CD4-positive, CD25-positive, alpha-beta regulatory T cell (primary cell): ENCODE measurements at regions not wholly inside any gene's neighbourhood (a gene's known extent, or its start where the extent isn't known, plus 50 kb on each side); places are given as distances from the start of the nearest gene placed in this dataset.

Experiments
- ATAC-seq, 2 donors: fragments of 150-1000 bp; cut with Tn5 transposase; one replicate each; pipeline ENCODE4 v1.10.0; 2021; ENCODE audit warnings: low read depth in 2 of 2, moderate number of reproducible peaks in 2 of 2, moderate library complexity in 1 of 2
- DNase-seq, 3 donors: peaks; one replicate each; pipeline versions ENCODE4 v3.0.0 to v3.0.0-alpha.2; 2012 to 2022; ENCODE audit warnings: mixed read lengths in 1 of 3
- H3K27ac ChIP-seq: one replicate; pipeline ENCODE4 v1.7.0; 2013; ENCODE audit warnings: mild to moderate bottlenecking, low read length; ENCODE audit not compliant: insufficient read depth, poor library complexity, severe bottlenecking
- H3K27me3 ChIP-seq: one replicate; pipeline ENCODE4 v1.7.0; 2013; ENCODE audit warnings: low read length; ENCODE audit not compliant: control insufficient read depth, insufficient read depth
- H3K36me3 ChIP-seq: one replicate; pipeline ENCODE4 v1.7.0; 2013; ENCODE audit warnings: mild to moderate bottlenecking, low read length, moderate library complexity; ENCODE audit not compliant: control insufficient read depth, insufficient read depth
- H3K4me1 ChIP-seq: 2 replicates; pipeline ENCODE4 v1.7.0; 2013; ENCODE audit warnings: mild to moderate bottlenecking, low read length; ENCODE audit not compliant: insufficient read depth, control insufficient read depth, poor library complexity, severe bottlenecking
- H3K4me3 ChIP-seq: one replicate; pipeline ENCODE4 v1.7.0; 2013; ENCODE audit warnings: low read depth, mild to moderate bottlenecking, low read length, moderate library complexity
- H3K9me3 ChIP-seq, 2 experiments: 1 replicate in 1 of 2; 2 replicates in 1 of 2; pipeline ENCODE4 v1.7.0; 2013; ENCODE audit warnings: low read length in 2 of 2, mild to moderate bottlenecking in 1 of 2, moderate library complexity in 1 of 2; ENCODE audit not compliant: control insufficient read depth in 2 of 2
- H3K27ac Mint-ChIP-seq, 3 donors: one replicate each; pipeline ENCODE4 v1.8.0; 2020 to 2022; ENCODE audit warnings: mild to moderate bottlenecking in 3 of 3, mixed read lengths in 3 of 3, moderate library complexity in 2 of 3
- H3K27me3 Mint-ChIP-seq: one replicate; pipeline ENCODE4 v1.8.0; 2022; ENCODE audit warnings: mild to moderate bottlenecking, mixed read lengths
- H3K36me3 Mint-ChIP-seq: one replicate; pipeline ENCODE4 v1.8.0; 2020; ENCODE audit warnings: mixed read lengths
- H3K4me1 Mint-ChIP-seq, 4 donors: one replicate each; pipeline ENCODE4 v1.8.0; 2020 to 2022; ENCODE audit warnings: mixed read lengths in 4 of 4, mild to moderate bottlenecking in 1 of 4
- H3K4me3 Mint-ChIP-seq, 4 donors: one replicate each; pipeline ENCODE4 v1.8.0; 2020 to 2022; ENCODE audit warnings: mild to moderate bottlenecking in 4 of 4, mixed read lengths in 4 of 4, moderate library complexity in 3 of 4
- H3K9me3 Mint-ChIP-seq, 7 donors: one replicate each; pipeline ENCODE4 v1.8.0; 2020 to 2022; ENCODE audit warnings: mixed read lengths in 7 of 7, mild to moderate bottlenecking in 3 of 7, moderate library complexity in 2 of 7

GRCh38 chr2:120956486-120957156 lies 221.0 kb downstream of the GLI2 start:
- no peaks in the 10 kb centered on the region for H3K27me3 Mint-ChIP-seq
- H3K9me3 Mint-ChIP-seq, result peaks cover 0 to 1% (median 0%) of the 10 kb centered on the region in 7 donors
- H3K4me1 Mint-ChIP-seq, result no peaks in the 10 kb centered on the region
- Histone ChIP-seq H3K4me1 (no peaks in the 10 kb centered on the region), H3K4me3 (no peak overlapping the region), H3K27me3 (no peaks in the 10 kb centered on the region), H3K36me3 (no peaks in the 10 kb centered on the region), H3K27ac (no peak overlapping the region), H3K9me3 (no peaks in the 10 kb centered on the region)
- ATAC-seq (no peak), DNase-seq (no peak)
- no peak overlapping the region for H3K27ac Mint-ChIP-seq
- no peaks in the 10 kb centered on the region for H3K36me3 Mint-ChIP-seq
- H3K4me3 Mint-ChIP-seq, result no peak overlapping the region

- Histone ChIP-seq H3K4me1 (no peaks in the 10 kb centered on the region), H3K36me3 (no peaks in the 10 kb centered on the region), H3K27ac (no peak overlapping the region), H3K27me3 (no peaks in the 10 kb centered on the region), H3K4me3 (no peak overlapping the region), H3K9me3 (no peaks in the 10 kb centered on the region)
- H3K4me1 Mint-ChIP-seq, result no peaks in the 10 kb centered on the region
- H3K4me3 Mint-ChIP-seq, result no peak overlapping the region
- H3K27me3 Mint-ChIP-seq, result no peaks in the 10 kb centered on the region
- H3K36me3 Mint-ChIP-seq, result no peaks in the 10 kb centered on the region
- DNase-seq (no peak), ATAC-seq (no peak)
- H3K9me3 Mint-ChIP-seq, result peaks cover 0 to 1% (median 0%) of the 10 kb centered on the region in 7 donors
- H3K27ac Mint-ChIP-seq, result no peak overlapping the region
These were observed 222.2 kb downstream of the GLI2 start for GRCh38 chr2:120957905-120958304.

GRCh38 chr2:120958623-120959366 lies 223.1 kb downstream of the GLI2 start:
- Mint-ChIP-seq H3K27me3 (no peaks in the 10 kb centered on the region), H3K4me1 (no peaks in the 10 kb centered on the region), H3K27ac (no peak overlapping the region), H3K9me3 (peaks cover 0 to 1% (median 0%) of the 10 kb centered on the region in 7 donors), H3K36me3 (no peaks in the 10 kb centered on the region), H3K4me3 (no peak overlapping the region)
- no peak for DNase-seq
- Histone ChIP-seq H3K27me3 (no peaks in the 10 kb centered on the region), H3K27ac (no peak overlapping the region), H3K36me3 (no peaks in the 10 kb centered on the region), H3K4me3 (no peak overlapping the region), H3K9me3 (no peaks in the 10 kb centered on the region), H3K4me1 (no peaks in the 10 kb centered on the region)
- ATAC-seq, result no peak

GRCh38 chr2:120959426-120959825 lies 223.8 kb downstream of the GLI2 start:
- Histone ChIP-seq H3K4me1 (no peaks in the 10 kb centered on the region), H3K4me3 (no peak overlapping the region), H3K9me3 (no peaks in the 10 kb centered on the region), H3K27me3 (no peaks in the 10 kb centered on the region), H3K36me3 (no peaks in the 10 kb centered on the region), H3K27ac (no peak overlapping the region)
- H3K9me3 Mint-ChIP-seq, result peaks cover 0 to 1% (median 0%) of the 10 kb centered on the region in 7 donors
- DNase-seq, result no peak
- no peak for ATAC-seq
- H3K27ac Mint-ChIP-seq, result no peak overlapping the region
- H3K36me3 Mint-ChIP-seq, result no peaks in the 10 kb centered on the region
- no peaks in the 10 kb centered on the region for H3K27me3 Mint-ChIP-seq
- H3K4me3 Mint-ChIP-seq, result no peak overlapping the region
- no peaks in the 10 kb centered on the region for H3K4me1 Mint-ChIP-seq

- no peak overlapping the region for H3K4me3 Mint-ChIP-seq
- Histone ChIP-seq H3K4me3 (no peak overlapping the region), H3K9me3 (no peaks in the 10 kb centered on the region), H3K36me3 (no peaks in the 10 kb centered on the region), H3K27me3 (no peaks in the 10 kb centered on the region), H3K27ac (no peak overlapping the region), H3K4me1 (no peaks in the 10 kb centered on the region)
- H3K27ac Mint-ChIP-seq, result no peak overlapping the region
- DNase-seq, result no peak
- H3K4me1 Mint-ChIP-seq, result no peaks in the 10 kb centered on the region
- ATAC-seq, result no peak
- H3K36me3 Mint-ChIP-seq, result no peaks in the 10 kb centered on the region
- H3K9me3 Mint-ChIP-seq, result peaks cover 0 to 1% (median 0%) of the 10 kb centered on the region in 7 donors
- H3K27me3 Mint-ChIP-seq, result no peaks in the 10 kb centered on the region
These were observed 225.2 kb downstream of the GLI2 start for GRCh38 chr2:120960770-120961366.

GRCh38 chr2:120961396-120961795 lies 225.7 kb downstream of the GLI2 start:
- no peak for ATAC-seq
- H3K27me3 Mint-ChIP-seq, result no peaks in the 10 kb centered on the region
- H3K27ac Mint-ChIP-seq, result no peak overlapping the region

GRCh38 chr2:120963997-120964705 lies 228.5 kb downstream of the GLI2 start:
- Histone ChIP-seq H3K4me1 (no peaks in the 10 kb centered on the region), H3K27ac (no peak overlapping the region), H3K4me3 (no peak overlapping the region), H3K9me3 (no peaks in the 10 kb centered on the region), H3K27me3 (no peaks in the 10 kb centered on the region), H3K36me3 (no peaks in the 10 kb centered on the region)
- no peak for ATAC-seq
- H3K27me3 Mint-ChIP-seq, result no peaks in the 10 kb centered on the region
- H3K27ac Mint-ChIP-seq, result no peak overlapping the region
- peaks cover 0 to 3% (median 0%) of the 10 kb centered on the region in 7 donors for H3K9me3 Mint-ChIP-seq
- no peaks in the 10 kb centered on the region for H3K36me3 Mint-ChIP-seq
- no peak overlapping the region for H3K4me3 Mint-ChIP-seq
- no peaks in the 10 kb centered on the region for H3K4me1 Mint-ChIP-seq
- DNase-seq, result no peak

More at GRCh38 chr2:120961396-120961795, 225.7 kb downstream of the GLI2 start:
- no peaks in the 10 kb centered on the region for H3K4me1 ChIP-seq
- no peaks in the 10 kb centered on the region for H3K36me3 ChIP-seq
- Mint-ChIP-seq H3K4me3 (no peak overlapping the region), H3K4me1 (no peaks in the 10 kb centered on the region), H3K36me3 (no peaks in the 10 kb centered on the region), H3K9me3 (peaks cover 0 to 1% (median 0%) of the 10 kb centered on the region in 7 donors)
- no peak overlapping the region for H3K27ac ChIP-seq
- DNase-seq, result no peak
- no peaks in the 10 kb centered on the region for H3K9me3 ChIP-seq
- no peak overlapping the region for H3K4me3 ChIP-seq
- no peaks in the 10 kb centered on the region for H3K27me3 ChIP-seq
